HG02938 (cell line): ENCODE measurements at regions not wholly inside any gene's neighbourhood (a gene's known extent, or its start where the extent isn't known, plus 50 kb on each side); places are given as distances from the start of the nearest gene placed in this dataset.

Source experiments
- ATAC-seq: cut with Tn5 transposase; IDR thresholded peaks from one replicate; pipeline ENCODE4 v1.9.1; 2021; ENCODE audit warnings: mild to moderate bottlenecking, moderate library complexity; ENCODE audit not compliant: unreplicated experiment

GRCh38 chr13:97561182-97561581 lies 127.2 kb downstream of the RAP2A start:
- ATAC-seq, result no peak

GRCh38 chr13:97562962-97563361 lies 129.0 kb downstream of the RAP2A start:
- no peak for ATAC-seq

- no peak for ATAC-seq
Observed at GRCh38 chr13:97564956-97565355, 131.0 kb downstream of the RAP2A start.

- no peak for ATAC-seq
Observed at GRCh38 chr13:97565906-97566305, 131.9 kb downstream of the RAP2A start.

GRCh38 chr13:97566907-97567306 lies 132.9 kb downstream of the RAP2A start:
- no peak for ATAC-seq

- ATAC-seq, result peak; percentile 94
Observed at GRCh38 chr13:97567510-97568243, 133.7 kb downstream of the RAP2A start.

- no peak for ATAC-seq
Observed at GRCh38 chr13:97568850-97569249, 134.9 kb downstream of the RAP2A start.

- no peak for ATAC-seq
Observed at GRCh38 chr13:97569841-97570240, 135.9 kb downstream of the RAP2A start.

- no peak for ATAC-seq
Observed at GRCh38 chr13:97570442-97570841, 136.5 kb downstream of the RAP2A start.

GRCh38 chr13:97573011-97573410 lies 139.0 kb downstream of the RAP2A start:
- ATAC-seq, result no peak

GRCh38 chr13:97574926-97575325 lies 141.0 kb downstream of the RAP2A start:
- ATAC-seq, result no peak

- ATAC-seq, result no peak
Observed at GRCh38 chr13:97577026-97577425, 143.1 kb downstream of the RAP2A start.

- no peak for ATAC-seq
Observed at GRCh38 chr13:97582170-97582569, 148.2 kb downstream of the RAP2A start.

GRCh38 chr13:97583907-97584497 lies 150.0 kb downstream of the RAP2A start:
- no peak for ATAC-seq

GRCh38 chr13:97586941-97587340 lies 153.0 kb downstream of the RAP2A start:
- ATAC-seq, result no peak

GRCh38 chr13:97588993-97589392 lies 155.0 kb downstream of the RAP2A start:
- no peak for ATAC-seq

- ATAC-seq, result no peak
Observed at GRCh38 chr13:97600458-97601075, 166.6 kb downstream of the RAP2A start.

GRCh38 chr13:97615266-97615665 lies 181.3 kb downstream of the RAP2A start:
- ATAC-seq, result no peak

- ATAC-seq, result no peak
Observed at GRCh38 chr13:97616385-97616784, 182.4 kb downstream of the RAP2A start.

- no peak for ATAC-seq
Observed at GRCh38 chr13:97621025-97621424, 187.1 kb downstream of the RAP2A start.

- no peak for ATAC-seq
Observed at GRCh38 chr13:97621631-97622030, 187.7 kb downstream of the RAP2A start.

GRCh38 chr13:97627566-97627965 lies 193.6 kb downstream of the RAP2A start:
- ATAC-seq, result no peak
